Nephron progenitor cell (in vitro differentiated cells): ENCODE measurements at regions not wholly inside any gene's neighbourhood (a gene's known extent, or its start where the extent isn't known, plus 50 kb on each side); places are given as distances from the start of the nearest gene placed in this dataset.

Experiments
- DNase-seq: peaks from one replicate; pipeline ENCODE4 v3.0.0; 2021
- H3K27ac Mint-ChIP-seq: 2 replicates; pipeline ENCODE4 v1.8.0; 2021; ENCODE audit warnings: mild to moderate bottlenecking, moderate library complexity, mixed read lengths
- H3K27me3 Mint-ChIP-seq: 2 replicates; pipeline ENCODE4 v1.8.0; 2021; ENCODE audit warnings: mild to moderate bottlenecking, low read depth, mixed read lengths; ENCODE audit not compliant: poor library complexity
- H3K36me3 Mint-ChIP-seq: 2 replicates; pipeline ENCODE4 v1.8.0; 2021; ENCODE audit warnings: low read depth, mixed read lengths
- H3K4me1 Mint-ChIP-seq: 2 replicates; pipeline ENCODE4 v1.8.0; 2021; ENCODE audit warnings: mixed read lengths
- H3K4me3 Mint-ChIP-seq: 2 replicates; pipeline ENCODE4 v1.8.0; 2021; ENCODE audit warnings: mild to moderate bottlenecking, moderate library complexity, mixed read lengths
- H3K9me3 Mint-ChIP-seq: 2 replicates; pipeline ENCODE4 v1.8.0; 2021; ENCODE audit warnings: mild to moderate bottlenecking, moderate library complexity, mixed read lengths
- CTCF ChIP-seq: fragments of 200-600 bp; sonication (generic); IDR thresholded peaks from 2 replicates; pipeline ENCODE4 v1.5.0; 2021; ENCODE audit warnings: antibody characterized with exemption

DNA sequence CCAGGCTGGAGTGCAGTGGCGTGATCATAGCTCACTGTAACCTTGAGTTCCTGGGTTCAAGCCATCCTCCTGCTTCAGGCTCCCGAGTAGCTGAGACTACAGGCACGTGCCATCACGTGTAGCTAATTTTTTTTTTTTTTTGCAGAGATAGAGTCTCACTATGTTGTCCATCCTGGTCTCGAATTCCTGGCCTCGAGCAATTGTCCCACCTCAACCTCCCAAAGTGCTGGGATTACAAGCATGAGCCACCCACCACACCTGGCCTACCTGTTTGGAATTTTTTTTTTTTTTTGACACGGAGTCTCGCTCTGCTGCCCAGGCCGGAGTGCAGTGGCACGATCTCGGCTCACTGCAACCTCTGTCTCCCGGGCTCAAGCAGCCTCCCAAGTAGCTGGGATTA is 117.1 kb upstream of the PARD3 start:
- Mint-ChIP-seq H3K9me3 (no peaks in the 10 kb centered on the region), H3K4me3 (no peak overlapping the region), H3K36me3 (no peaks in the 10 kb centered on the region), H3K4me1 (peaks cover 8% of the 10 kb centered on the region), H3K27ac (no peak overlapping the region), H3K27me3 (peaks cover 7% of the 10 kb centered on the region)
- no peak for TF ChIP-seq CTCF
- DNase-seq = no peak

- Mint-ChIP-seq H3K4me3 (no peak overlapping the region), H3K27ac (peak overlapping the region; percentile 25), H3K9me3 (no peaks in the 10 kb centered on the region), H3K36me3 (no peaks in the 10 kb centered on the region), H3K4me1 (peaks cover 8% of the 10 kb centered on the region), H3K27me3 (peaks cover 10% of the 10 kb centered on the region)
- no peak for DNase-seq
- no peak for TF ChIP-seq CTCF
Observed at GRCh38 chr10:34931216-34931615, 116.1 kb upstream of the PARD3 start.

DNA sequence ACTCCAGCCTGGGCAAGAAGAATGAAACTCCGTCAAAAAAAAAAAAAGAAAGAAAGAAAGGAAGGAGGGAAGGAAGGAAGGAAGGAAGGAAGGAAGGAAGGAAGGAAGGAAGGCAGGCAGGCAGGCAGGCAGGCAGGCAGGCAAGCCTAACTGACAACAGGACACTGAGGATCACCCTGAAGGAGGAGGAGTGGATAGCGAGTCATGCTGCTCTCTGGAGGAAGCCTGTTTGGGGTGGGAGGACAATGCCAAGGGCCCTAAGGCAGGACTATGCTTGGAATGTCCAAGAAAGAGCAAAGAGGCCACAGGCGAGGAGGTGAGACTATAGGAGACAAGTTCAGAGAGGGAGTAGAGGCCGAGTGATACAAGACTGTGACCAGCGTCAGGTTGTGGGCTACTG is 107.0 kb upstream of the PARD3 start:
- no peak for DNase-seq
- no peak overlapping the region for H3K27ac Mint-ChIP-seq
- H3K9me3 Mint-ChIP-seq = peaks cover 36% of the 10 kb centered on the region
- peaks cover 9% of the 10 kb centered on the region for H3K27me3 Mint-ChIP-seq
- no peak overlapping the region for H3K4me3 Mint-ChIP-seq
- peaks cover 12% of the 10 kb centered on the region for H3K36me3 Mint-ChIP-seq
- TF ChIP-seq CTCF = no peak
- H3K4me1 Mint-ChIP-seq = peaks cover 28% of the 10 kb centered on the region

DNA sequence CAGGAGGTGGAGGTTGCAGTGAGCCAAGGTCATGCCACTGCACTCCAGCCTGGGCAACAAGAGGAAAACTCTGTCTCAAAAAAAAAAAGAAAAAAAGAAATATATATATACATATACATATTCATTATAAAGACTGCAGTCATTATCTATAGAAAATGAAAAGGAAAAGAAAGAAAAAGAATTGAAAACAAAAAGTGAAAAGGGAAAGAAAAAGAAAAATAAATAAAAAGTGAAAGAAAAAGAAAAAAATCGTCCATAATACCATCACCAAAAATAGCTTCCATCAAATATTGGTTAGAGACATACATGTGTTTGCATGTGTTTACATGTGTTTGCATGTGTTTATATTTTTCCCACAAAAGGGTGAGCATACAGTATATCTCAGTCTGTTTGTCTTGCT is 105.5 kb upstream of the PARD3 start:
- no peak overlapping the region for H3K27ac Mint-ChIP-seq
- peaks cover 6% of the 10 kb centered on the region for H3K27me3 Mint-ChIP-seq
- peaks cover 34% of the 10 kb centered on the region for H3K9me3 Mint-ChIP-seq
- TF ChIP-seq CTCF = no peak
- H3K36me3 Mint-ChIP-seq = peaks cover 12% of the 10 kb centered on the region
- no peak for DNase-seq
- H3K4me3 Mint-ChIP-seq = no peak overlapping the region
- H3K4me1 Mint-ChIP-seq = peaks cover 28% of the 10 kb centered on the region

- no peak for DNase-seq
- TF ChIP-seq CTCF = no peak
- peak overlapping the region; percentile 21 for H3K4me3 Mint-ChIP-seq
- H3K9me3 Mint-ChIP-seq = peaks cover 17% of the 10 kb centered on the region
- H3K27ac Mint-ChIP-seq = peak overlapping the region; percentile 86
- peaks cover 6% of the 10 kb centered on the region for H3K27me3 Mint-ChIP-seq
- H3K36me3 Mint-ChIP-seq = peaks cover 2% of the 10 kb centered on the region
- H3K4me1 Mint-ChIP-seq = peaks cover 28% of the 10 kb centered on the region
Observed at GRCh38 chr10:34918776-34919315, 103.8 kb upstream of the PARD3 start.

DNA sequence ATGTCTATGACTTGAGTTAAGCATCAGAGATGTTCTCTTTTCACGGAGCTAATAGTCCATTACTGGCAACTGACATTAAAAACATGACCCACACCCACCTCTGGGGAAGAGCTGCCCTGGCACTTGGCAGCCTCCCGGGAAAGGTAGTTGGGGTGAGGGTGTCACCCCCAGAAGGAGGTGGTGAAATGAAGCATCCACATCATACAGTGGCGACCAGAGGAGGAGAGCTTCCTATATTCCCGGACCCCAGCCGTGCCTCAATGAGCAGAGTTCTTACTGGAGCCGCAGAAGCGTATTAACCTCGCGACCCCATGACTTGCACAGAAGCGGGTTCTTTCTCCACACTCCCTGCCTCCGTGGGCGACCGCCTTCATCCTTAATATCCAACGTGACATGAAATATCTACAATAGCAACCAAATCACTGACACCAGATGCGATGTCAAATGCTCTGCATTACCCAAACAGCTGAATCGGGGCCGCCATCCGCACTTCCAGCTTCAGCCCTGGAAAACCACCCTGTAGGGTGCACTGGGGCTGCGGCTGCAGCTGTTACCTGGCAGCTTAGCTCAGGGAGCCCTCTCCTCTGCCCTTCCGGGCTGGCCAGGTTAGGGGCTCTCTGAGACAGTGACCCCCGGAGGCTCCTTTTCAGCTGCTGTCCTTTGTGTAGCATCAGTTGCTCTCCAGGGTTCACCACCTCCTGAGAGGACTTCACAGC is 103.1 kb upstream of the PARD3 start:
- TF ChIP-seq CTCF = no peak
- Mint-ChIP-seq H3K4me1 (peaks cover 28% of the 10 kb centered on the region), H3K9me3 (peaks cover 11% of the 10 kb centered on the region), H3K27me3 (peaks cover 9% of the 10 kb centered on the region), H3K4me3 (no peak overlapping the region), H3K36me3 (no peaks in the 10 kb centered on the region), H3K27ac (no peak overlapping the region)
- peak; percentile 28 for DNase-seq
